Activated T-helper 9 cell treated with anti-CD3 and anti-CD28 coated beads, Interleukin-2, amount 50 U/mL, for 16 hours (primary cell): ENCODE measurements at regions not wholly inside any gene's neighbourhood (a gene's known extent, or its start where the extent isn't known, plus 50 kb on each side); places are given as distances from the start of the nearest gene placed in this dataset.
"Not testable (repeated sequence)": the region's sequence is repeated elsewhere in the genome, so short reads cannot be mapped to it uniquely, and the experiment has no call there.

Experiments used
- DNase-seq: peaks from one replicate; pipeline ENCODE4 v3.0.0-alpha.2; 2020; ENCODE audit warnings: low read depth

DNA sequence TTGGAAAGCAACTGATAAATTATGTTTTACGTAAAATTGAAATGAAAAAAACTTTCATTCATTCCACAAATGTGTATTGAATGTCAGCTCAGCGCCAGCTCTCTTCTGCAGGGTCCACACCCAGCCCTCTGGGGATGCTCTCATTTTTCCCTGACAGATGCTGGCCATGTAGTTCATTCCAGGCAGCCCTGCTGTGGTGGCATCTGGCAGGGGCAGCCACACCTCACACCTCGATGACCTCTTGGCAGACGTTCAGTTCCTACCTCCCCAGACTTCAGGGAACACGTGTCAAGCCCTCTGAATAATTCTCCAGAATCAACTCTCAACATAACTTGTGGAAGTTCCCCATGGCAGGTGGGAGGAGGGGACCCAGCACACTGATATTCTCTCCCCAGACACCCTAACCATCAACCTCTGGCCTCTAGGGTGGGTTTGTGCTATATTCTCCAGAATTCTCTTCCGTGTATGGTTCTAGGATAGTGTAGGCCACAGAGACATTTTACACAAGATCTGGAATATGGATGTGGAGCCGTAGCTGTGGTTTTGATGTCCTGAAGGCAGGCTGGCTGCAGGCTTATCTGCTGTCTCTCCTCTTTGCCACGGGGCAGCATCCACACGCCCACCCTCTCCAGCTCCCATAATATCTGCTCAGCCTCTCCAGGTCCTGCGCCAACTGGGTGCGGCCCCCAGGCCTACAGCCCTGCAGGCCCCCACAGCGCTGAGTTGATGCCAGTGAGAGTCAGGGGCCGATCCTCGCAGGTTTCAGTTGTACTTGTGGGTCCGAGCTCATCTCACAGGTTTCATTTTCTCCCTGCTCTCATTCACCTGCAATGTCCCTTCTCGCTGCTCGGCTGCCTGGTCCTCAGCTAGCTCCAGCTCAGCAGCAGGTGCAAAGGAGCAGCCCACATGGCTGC is 175.8 kb upstream of the ARID1B start:
- DNase-seq, result no peak

DNA sequence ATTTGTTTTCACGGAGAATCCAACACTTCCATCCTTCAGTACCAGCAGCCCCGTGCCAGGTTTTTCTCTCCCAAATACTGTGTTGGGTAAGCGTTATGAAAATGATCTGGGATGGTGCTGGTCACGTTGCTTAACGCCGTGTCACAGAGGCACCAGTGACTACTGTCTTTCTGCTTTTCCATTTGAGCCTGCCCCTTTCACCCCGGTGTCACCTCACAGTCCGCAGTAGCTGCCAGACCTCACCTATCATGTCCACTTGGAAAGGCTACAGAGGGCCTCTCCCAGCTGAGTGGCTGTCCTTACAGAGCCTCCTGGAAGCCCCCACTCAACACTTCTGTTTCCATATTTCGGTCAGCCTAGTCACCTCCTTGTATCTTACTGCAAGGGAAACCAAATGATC is 176.5 kb upstream of the ARID1B start:
- DNase-seq, result no peak

DNA sequence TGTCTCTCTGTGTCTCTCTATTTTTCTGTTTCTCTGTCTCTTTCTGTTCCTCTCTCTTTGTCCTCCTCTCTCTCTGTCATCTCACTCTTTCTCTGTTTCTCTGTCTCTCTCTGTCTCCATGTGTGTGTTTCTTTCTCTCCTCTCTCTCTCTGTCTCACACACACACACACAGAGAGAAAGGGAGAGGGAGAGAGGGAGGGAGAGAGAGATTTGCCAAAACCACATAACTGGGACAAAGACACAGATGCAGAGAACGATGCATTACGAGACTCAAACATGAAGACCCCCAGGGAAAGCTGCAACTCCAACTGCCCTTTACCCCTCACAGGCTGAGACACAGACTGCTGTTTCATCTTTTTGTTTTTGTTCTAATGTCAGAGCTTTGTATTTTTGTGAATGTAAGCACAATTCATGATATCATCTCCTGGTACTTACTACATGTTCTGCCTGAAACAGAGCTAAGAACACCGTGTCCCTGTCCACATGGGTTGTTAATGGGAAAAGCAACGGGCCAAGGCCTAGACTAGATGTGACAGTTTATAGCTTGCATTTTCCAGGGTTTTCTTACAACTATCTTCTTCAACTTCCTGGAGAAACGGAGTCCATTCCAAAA is 177.1 kb upstream of the ARID1B start:
- DNase-seq, result no peak

DNA sequence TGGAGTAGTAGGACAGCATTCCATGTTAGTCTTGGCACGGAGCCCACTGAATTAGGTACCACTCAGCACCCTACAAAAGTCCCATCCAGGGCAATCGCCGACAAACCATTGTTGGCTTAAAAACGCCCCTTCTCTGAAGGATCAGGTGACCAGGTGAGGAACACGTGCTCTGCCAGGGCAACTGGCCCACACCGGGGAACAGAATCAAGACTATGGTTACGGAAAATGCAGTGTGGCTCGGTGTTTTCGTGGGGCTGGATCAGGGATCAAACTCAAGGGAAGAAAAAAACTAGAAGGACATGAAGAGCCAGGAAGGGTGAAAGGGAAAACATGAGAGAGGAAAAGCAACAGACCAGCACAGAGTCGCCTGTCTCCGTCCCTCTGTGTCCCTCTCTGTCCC is 177.8 kb upstream of the ARID1B start:
- no peak for DNase-seq

DNA sequence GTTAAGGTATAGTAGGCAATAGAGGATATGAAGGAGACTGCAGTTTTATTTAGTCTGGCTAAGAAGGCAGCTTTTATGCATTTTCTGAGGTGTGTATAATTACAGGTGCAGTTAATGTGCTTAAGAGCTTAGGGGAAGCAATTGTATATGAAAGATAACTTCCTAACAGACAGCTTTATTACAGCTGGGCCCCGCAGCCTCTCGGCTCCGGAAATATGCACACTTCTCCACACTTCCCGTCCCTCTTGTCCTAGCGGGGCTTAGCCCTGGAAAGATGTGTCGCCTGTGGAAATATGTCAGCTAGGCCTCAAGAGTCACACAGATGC is 178.4 kb upstream of the ARID1B start:
- no peak for DNase-seq

DNA sequence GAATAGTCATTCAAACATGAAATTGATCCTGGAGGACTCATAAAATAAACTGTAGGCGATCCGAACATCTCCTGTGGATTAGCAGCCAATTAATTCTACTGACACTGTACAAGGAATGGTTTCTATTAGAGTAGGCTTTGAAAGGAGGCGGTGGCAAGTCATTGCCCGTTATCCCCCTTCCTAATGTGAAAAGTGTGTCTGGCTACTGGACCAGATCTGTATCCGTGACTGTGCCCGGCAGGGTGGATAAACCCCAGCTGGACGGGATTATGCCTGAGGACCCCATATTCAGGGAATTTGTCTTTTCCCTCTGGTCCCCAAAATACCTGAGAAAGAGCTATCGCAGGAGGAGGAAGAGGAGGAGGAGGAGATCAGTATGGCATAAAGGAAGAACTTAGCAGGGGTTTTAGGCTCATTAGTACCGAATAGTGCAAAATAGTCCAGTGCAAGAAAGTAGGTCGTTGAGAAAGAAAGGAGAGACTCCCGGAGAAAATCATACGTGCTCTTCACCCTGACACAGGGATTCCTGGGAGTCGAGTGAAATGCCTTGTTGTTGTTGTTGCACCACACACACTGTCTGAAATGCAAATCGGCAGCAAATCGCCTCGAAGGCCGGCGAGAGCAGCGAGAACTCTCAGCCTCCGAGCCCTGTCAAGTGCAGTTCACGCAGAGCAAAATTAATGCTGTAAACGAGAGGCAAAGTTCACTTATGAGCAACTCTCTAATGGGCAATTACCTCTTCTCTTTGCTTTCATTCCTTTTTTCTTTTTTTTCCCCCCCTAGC is 178.9 kb upstream of the ARID1B start:
- no peak for DNase-seq

DNA sequence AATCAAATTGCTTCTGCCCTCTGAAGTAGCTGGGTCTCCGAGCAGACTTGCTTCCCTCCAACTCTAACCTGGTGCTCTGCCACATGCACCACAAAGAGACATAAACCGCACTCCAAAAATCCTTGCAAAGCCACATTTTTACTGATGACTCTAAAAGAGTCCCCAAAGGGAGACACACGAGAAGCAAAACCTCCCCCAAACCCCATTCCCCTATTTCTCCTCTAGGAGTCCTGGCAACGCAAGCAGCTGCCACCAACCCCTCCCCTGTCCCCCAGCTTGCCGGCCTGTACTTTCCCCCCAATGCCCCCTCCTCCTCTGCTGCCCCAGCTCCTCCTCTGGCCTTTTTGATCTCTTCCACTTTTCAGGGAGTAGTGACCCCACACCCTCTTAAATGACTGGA is 180.1 kb upstream of the ARID1B start:
- no peak for DNase-seq

DNA sequence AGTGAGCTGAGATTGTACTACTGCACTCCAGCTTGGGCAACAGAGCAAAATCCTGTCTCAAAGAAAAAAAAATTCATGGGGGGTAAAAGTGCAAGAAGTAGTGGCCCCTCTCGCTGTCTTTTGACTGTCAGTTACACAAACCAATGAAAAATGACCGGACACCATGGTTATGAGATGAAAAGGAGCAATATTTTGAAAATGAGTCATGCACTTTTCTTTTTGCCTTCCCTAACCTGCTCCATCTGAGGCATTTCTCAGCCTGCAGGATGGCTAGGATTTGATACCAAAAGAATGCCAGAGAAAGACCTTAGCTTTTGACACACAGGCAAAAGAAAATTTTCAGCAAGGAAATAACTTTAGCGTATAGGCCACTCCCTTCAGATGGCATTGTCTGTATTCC is 181.7 kb upstream of the ARID1B start:
- no peak for DNase-seq

DNA sequence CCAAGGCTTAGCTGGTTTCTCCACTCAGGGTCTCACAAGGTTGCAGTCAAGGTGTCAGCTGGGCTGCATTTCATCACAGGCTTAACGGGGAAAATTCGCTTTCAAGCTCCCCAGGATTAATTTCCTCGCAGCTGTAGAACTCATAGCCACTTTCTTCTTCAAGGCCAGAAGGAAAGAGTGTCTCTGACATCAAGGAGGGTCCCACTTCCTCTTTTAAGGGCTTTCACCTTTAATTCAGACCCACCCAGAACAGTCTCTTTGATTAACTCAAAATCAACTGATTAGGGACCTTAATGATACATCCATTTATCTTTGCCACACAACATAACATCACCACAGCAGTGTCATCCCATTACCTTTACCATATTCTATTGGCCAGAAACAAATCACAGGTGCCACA is 183.3 kb upstream of the ARID1B start:
- DNase-seq, result no peak

DNA sequence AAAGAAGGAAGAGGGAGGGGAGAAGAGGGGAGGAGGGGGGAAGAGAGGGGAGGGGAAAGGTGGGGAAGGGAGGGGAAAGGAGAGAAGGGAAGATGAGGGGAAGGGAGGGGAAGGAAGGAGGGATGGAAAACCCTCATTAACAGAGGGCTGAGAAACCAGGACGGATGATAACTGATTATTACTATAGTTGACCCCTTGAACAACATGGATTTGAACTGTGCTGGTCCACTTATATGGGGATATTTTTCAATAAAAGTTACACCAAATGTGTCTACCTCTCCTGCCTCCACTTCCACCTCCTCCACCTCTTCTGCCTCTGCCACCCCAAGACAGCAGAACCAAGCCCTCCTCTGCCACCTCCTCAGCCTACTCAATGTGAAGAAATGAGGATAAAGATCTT is 184.1 kb upstream of the ARID1B start:
- no peak for DNase-seq

DNA sequence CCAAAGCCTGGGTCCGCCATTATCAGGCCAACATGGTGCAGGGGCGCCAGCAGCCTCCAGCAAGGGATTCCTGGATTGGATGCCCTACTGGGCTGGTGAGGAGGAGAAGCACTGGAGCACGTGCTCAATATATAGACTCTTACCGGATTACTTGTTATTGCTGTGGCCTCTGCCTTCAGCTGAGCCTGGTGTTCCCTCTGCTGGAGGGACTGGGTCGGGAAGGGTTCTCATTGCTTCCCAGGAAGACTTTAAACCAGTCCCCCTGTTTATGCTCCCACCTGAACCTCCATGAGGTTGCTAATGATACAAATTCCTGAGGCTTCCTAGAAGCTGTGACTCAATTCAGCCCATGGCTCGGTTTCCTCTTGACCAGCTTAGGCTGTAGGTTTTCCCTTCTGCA is 186.7 kb upstream of the ARID1B start:
- DNase-seq, result no peak

DNA sequence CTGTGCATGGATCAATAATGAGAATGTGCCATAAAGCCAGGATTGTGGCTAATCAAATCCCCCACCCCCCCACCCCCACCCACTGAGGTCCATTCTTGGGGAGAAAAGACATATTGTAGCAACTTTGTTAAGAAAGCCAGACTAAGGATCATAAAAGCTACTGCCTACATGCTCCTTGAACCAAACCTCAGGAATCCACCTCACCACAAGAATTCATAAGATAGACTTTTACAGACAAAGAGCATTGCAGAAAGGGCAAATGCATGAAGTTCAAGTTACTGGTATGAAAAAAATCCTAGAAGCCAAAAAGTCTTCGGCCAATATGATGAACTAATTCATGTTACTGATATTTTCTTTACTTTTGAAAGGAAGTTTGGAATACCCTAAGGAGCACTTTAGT is 187.9 kb upstream of the ARID1B start:
- DNase-seq, result no peak

DNA sequence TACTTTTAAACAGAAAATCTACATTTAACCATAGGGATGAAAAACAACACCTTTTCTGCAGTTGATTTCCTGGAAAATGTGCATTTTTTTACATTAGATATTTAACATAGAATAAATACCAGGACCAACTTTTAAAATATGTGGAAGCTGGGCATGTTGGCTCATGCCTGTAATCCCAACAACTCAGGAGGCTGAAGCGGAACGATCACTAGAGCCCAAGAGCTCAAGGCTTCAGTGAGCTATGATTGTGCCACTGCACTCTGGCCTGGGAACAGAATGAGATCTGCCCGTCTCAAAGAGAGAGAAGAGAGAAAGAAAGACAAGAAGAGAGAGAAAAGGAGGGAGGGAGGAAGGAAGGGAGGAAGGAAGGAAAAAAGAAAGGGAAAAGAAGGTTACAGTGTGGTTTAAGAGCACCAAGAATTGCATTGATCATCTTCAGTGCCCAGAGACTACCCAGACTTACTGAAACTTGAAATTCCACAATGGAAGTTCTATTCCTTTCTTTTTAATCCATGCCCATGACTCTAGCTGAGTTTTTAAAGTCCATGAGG is 189.4 kb upstream of the ARID1B start:
- no peak for DNase-seq

DNA sequence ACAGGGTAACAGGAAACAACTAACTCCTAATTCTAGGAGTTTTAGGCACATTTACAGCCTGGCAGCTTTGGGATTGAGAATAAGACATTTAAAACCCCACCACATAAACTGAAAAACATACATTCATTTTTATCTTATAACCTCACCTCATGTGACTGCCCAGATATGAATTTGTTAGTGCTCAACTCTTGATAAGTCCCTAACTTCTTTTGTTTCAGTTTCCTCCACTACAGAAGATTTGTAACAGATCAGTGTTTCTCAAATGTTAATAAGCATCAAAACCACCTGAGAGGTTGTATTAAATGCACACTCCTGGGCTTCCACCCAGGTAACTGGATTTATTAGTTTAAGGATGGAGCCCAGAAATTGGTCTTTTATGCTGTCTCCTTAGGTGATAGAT is 190.1 kb upstream of the ARID1B start:
- DNase-seq, result no peak

DNA sequence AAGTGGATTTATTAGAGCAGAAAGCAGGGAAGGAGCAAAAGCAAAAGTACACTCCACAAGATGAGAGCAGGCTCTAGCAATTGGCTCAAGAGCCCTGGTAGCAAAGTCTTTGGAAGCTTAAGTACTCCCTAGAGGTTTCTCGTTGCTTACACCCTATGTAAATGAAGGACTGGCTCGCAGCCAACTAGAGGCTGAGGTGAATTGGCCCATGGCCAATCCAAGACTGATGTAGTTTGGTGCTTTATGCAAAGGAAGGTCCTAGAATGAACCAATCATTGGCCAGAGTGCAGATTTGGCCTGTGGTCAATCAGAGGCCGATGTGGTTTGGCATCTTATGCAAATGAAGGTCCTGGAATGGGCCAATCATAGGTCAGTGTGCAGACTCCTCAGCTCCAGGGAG is 191.3 kb upstream of the ARID1B start:
- no peak for DNase-seq

DNA sequence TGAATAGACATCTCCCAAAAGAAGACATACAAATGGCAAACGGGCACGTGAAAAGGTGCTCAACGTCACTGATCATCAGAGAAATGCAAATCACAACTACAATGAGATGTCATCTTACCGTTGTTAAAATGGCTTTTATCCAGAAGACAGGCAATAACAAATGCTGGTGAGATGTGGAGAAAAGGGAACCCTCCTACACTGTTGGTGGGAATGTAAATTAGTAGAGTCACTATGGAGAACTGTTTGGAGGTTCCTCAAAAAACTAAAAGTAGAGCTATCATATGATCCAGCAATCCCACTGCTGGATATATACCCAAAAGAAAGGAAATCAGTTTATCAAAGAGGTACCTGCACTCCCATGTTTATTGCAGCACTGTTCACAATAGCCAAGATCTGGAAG is 193.1 kb upstream of the ARID1B start:
- not testable (repeated sequence) for DNase-seq

DNA sequence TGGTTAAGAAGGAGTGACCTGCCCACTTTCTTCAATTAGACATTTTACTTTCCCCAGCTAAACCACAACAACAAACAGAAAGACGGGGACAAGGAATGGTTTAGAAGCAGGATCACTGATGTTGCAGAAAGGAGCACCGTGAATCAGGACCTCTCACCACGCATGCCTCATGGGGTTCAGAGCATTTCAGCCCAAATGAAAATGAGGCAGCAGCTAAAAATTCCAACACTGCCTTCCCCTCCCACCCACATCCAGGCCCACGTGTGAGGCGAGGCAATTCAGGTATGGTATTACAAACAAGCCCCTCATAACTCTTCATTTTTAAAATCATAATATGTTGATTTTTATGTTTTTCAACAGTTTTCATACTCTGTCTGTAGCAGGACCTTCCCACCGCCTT is 194.1 kb upstream of the ARID1B start:
- DNase-seq, result no peak

DNA sequence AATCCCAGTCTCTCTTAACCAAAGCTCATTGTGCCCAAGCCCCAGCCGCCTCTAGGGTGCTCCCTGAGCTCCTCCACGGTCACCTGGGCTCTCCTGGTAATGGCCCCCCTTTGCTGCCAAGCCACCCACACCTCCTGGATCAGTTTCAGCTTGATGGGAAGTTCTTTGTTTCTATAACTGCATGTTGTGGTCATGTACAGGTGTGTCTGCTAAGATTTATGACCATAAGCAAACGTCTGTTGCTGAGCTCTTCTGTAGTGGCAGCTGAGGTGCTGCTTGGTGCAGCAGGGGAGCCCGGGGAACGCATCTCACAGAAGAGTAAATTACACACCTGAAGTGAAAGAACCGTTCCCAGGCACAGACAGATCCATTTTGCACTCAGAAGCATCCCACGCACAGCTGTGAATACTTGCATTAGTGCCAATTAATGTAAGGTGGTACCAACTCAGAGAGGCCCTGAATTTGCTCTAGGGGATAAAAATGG is 194.6 kb upstream of the ARID1B start:
- no peak for DNase-seq

DNA sequence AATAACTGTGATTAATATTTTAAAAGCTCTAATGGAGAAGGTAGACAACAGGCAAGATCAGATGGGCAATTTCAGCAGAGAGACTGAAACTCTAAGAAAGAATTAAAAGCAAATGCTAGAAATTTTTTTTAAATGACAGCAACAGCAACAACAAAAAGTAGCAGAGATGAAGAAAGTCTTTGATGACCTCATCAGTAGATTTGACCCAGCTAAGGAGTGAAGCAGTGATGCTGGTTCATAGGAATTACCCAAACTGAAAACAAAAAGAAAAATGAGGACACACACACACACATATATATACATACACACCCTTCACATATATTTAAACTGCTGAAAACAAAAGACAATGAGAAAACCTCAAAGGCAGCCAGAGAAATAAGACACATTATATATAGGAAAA is 197.6 kb upstream of the ARID1B start:
- DNase-seq, result no peak

DNA sequence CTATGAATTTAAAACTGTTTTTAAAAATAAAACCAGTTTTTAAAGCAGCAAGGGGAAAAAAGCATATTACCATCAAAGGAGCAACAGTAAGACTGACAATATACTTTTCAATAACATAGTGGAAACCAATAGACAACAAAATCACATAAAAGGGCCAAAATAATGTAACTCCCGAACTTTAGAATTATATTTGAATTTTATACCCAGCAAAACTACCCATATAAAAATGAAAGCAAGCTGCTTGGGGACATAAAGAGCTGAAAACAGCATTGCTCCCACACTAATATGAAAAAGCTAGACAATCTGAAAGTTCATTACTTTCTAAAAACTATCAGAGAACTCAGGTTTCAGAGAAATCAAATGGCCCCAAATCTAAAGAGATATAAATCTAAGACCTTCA is 199.4 kb upstream of the ARID1B start:
- no peak for DNase-seq

DNA sequence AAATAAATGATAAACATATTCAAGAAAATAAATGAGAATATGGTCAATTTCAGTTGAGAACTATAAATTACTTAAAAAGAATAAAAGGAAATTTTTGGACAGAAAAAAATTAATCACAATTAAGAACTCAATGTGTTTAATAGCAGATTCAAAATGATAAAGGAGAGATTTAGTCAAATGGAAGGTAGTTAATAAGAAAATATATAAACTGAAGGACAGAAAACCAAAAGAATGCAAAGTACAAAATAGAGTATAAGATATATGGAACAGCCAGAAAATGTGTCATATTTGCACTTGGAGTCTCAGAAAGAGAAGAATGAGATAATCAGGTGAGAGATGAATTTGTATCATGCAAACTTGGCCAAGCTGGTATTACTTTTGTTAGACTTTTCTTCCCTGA is 201.8 kb upstream of the ARID1B start:
- no peak for DNase-seq

DNA sequence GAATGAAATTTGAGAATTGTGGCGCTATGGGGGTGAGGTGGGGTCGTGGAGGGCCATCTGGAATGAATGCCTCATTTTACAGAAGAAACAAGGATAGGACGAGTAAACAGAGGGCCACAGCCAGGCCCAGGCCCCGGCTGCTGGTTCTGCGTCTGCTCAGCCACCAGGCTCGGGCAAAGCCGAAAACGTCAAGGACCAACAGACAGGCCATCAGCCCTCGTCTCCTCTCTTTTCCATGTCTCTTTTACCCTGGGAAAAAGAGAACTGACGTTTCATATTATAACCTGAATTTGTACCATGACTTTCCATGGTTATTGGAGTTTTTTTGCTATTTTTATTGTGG is 212.4 kb upstream of the ARID1B start:
- no peak for DNase-seq
